22Rv1 (cell line): ENCODE measurements at regions not wholly inside any gene's neighbourhood (a gene's known extent, or its start where the extent isn't known, plus 50 kb on each side); places are given as distances from the start of the nearest gene placed in this dataset.

ENCODE experiments used
- ZFX ChIP-seq: fragments of 450-650 bp; IDR thresholded peaks from 2 replicates; pipeline ENCODE4 v1.6.1; 2017; ENCODE audit warnings: antibody characterized with exemption, borderline replicate concordance
- TF ChIP-seq, protein P1 (sequence below): fragments of 450-650 bp; IDR thresholded peaks from 2 replicates; pipeline ENCODE4 v1.5.1; 2017; ENCODE audit warnings: mild to moderate bottlenecking

DNA sequence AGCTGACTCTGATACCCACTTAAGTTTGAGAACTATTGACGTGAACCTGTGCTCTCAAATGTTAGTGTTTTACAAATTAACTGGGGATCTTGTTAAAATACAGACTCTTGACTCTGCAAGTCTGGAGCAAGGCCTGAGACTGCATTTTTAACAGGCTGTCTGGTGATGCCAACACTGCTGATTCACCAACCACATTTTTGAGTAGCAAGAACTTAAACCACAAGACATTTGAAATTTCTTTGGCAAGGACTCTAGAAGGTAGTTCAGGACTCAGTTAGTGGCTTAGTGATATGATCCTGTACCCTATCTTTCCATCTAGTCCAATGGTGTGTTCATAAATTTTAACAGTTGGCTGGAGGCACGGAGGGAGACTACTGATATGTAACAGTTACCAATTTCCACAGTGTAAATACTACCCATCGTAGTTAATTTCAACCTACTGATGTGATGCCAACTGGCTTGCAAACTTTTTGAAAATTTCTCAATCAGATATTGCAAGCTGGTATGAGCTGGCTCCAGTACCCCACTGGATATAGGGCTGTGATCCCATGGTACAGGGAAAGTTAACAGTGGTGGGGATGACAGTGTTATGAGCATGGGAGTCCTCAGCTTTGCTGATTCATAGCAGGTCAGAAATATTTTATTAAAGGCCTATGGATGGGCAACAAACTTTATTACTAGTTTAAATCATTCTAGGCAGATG, 255.1 kb downstream of the TBC1D4 start:
- TF ChIP-seq, protein P1, sequence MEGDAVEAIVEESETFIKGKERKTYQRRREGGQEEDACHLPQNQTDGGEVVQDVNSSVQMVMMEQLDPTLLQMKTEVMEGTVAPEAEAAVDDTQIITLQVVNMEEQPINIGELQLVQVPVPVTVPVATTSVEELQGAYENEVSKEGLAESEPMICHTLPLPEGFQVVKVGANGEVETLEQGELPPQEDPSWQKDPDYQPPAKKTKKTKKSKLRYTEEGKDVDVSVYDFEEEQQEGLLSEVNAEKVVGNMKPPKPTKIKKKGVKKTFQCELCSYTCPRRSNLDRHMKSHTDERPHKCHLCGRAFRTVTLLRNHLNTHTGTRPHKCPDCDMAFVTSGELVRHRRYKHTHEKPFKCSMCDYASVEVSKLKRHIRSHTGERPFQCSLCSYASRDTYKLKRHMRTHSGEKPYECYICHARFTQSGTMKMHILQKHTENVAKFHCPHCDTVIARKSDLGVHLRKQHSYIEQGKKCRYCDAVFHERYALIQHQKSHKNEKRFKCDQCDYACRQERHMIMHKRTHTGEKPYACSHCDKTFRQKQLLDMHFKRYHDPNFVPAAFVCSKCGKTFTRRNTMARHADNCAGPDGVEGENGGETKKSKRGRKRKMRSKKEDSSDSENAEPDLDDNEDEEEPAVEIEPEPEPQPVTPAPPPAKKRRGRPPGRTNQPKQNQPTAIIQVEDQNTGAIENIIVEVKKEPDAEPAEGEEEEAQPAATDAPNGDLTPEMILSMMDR, result no peak
- TF ChIP-seq ZFX, result no peak
